Heart left ventricle (tissue), 16 donors: ENCODE measurements at regions not wholly inside any gene's neighbourhood (a gene's known extent, or its start where the extent isn't known, plus 50 kb on each side); places are given as distances from the start of the nearest gene placed in this dataset.

Experiments
- ATAC-seq, 4 donors: fragments of 200-7000 bp; cut with Tn5 transposase; one replicate each; pipeline ENCODE4 v1.9.1; 2020 to 2022; ENCODE audit warnings: moderate library complexity in 4 of 4, mild to moderate bottlenecking in 3 of 4, moderate number of reproducible peaks in 1 of 4
- DNase-seq, 5 donors: peaks; one replicate each; pipeline ENCODE4 v3.0.0-alpha.2; 2020
- H3K27ac ChIP-seq, 12 donors: fragments of 200-600 bp; sonication (generic) in 4 of 12; one replicate each; pipeline versions ENCODE4 v1.5.0 to v1.8.0; 2016 to 2022; ENCODE audit warnings: mild to moderate bottlenecking in 2 of 12
- H3K27me3 ChIP-seq, 9 donors: fragments of 200-600 bp; sonication (generic) in 2 of 9; one replicate each; pipeline versions ENCODE4 v1.5.1 to v1.8.0; 2016 to 2022; ENCODE audit warnings: mild to moderate bottlenecking in 3 of 9
- H3K36me3 ChIP-seq, 9 donors: fragments of 200-600 bp; sonication (generic) in 2 of 9; one replicate each; pipeline versions ENCODE4 v1.5.0 to v1.8.0; 2018 to 2022; ENCODE audit warnings: mild to moderate bottlenecking in 2 of 9
- H3K4me1 ChIP-seq, 12 donors: fragments of 200-600 bp; sonication (generic) in 4 of 12; one replicate each; pipeline versions ENCODE4 v1.5.0 to v1.8.0; 2016 to 2022; ENCODE audit warnings: mild to moderate bottlenecking in 3 of 12
- H3K4me3 ChIP-seq, 12 donors: fragments of 200-600 bp; sonication (generic) in 4 of 12; one replicate each; pipeline versions ENCODE4 v1.5.0 to v1.8.0; 2017 to 2022; ENCODE audit warnings: mild to moderate bottlenecking in 9 of 12, moderate library complexity in 4 of 12
- H3K9me3 ChIP-seq, 12 donors: fragments of 200-600 bp; sonication (generic) in 4 of 12; one replicate each; pipeline versions ENCODE4 v1.5.0 to v1.8.0; 2016 to 2022; ENCODE audit warnings: mild to moderate bottlenecking in 1 of 12
- POLR2A ChIP-seq, 2 donors: fragments of 450-650 bp; IDR thresholded peaks; one replicate each; pipeline ENCODE4 v1.6.1; 2017; ENCODE audit warnings: antibody characterized with exemption in 2 of 2, mild to moderate bottlenecking in 2 of 2, moderate library complexity in 2 of 2
- WGBS, 4 donors: extraction: QIAGEN DNeasy Blood & Tissue Kit in 2 of 4; methylation state at CpG; one replicate each; pipeline versions ENCODE4 v1.1.5 to v1.1.7; 2013 to 2018; 5-methylcytosine and 5-hydroxymethylcytosine counted together
- intact Hi-C, 10 donors: fragments of 100-400 bp; cut with DNase I; formaldehyde crosslinking; loops; one replicate each; pipeline versions ENCODE4 v1.11.1 to v1.14.2; 2022
- TF ChIP-seq, protein P1 (sequence below), 12 donors: fragments of 200-600 bp; sonication (generic) in 4 of 12; IDR thresholded peaks; one replicate each; pipeline versions ENCODE4 v1.5.0 to v1.8.0; 2018 to 2022; ENCODE audit warnings: antibody characterized with exemption in 12 of 12, mild to moderate bottlenecking in 5 of 12
- donor health status: ischemic (EF 13 %, LVEDD 7.1; RV severe dilation, severe dysfunction).
- donor health status: healthy with polysubstance abuse.
- donor health status: DM: no; HTN: yes; CAD: no.
- donor health status: DM: no; HTN: no; CAD: no.
- donor health status: ischemic (EF 25% LVEDD 6.9; RV normal size, moderate dysfunction).
- donor health status: ischemic (EF 25% LVEDD 5.7; RV mildly dilated, moderate dysfunction).
- donor health status: healthy.
- donor health status: DM: yes; HTN: yes; CAD: no.
- donor health status: ischemic (EF 35%, LVEDD 5.7; RV mildly dilated, moderate dysfunction).
- donor health status: nonischemic (EF 11% LVEDD 7.7; RV severe dilation, severe dysfunction).
- donor health status: DM: yes; HTN: yes; CAD: no.
- donor health status: PGD.
- donor health status: ischemic (EF 29% LVEDD 5.4; RV normal size, mild dysfunction).
- donor health status: nonischemic (EF 23%, LVEDD 6.1; RV moderate dilation, normal function).

DNA sequence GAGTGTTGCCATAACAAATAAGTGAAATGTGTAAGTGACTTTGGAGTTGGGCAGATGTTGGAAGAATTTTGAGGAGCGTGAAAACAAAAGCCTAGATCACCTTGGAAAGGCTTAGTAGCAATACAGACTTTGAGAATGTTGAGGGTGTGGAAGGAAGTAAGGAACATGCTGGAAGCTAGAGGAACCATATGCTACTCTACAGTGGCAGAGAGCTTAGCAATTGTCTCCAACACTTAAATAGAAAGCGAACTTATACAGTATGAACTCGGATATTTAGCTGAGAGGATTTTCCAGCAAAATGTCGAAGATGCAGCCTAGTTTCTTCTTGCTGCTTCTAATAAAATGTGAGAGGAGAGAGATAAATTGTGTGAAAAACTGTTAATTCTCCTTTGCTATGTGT is 271.2 kb downstream of the ADRA2A start:
- TF ChIP-seq, protein P1, sequence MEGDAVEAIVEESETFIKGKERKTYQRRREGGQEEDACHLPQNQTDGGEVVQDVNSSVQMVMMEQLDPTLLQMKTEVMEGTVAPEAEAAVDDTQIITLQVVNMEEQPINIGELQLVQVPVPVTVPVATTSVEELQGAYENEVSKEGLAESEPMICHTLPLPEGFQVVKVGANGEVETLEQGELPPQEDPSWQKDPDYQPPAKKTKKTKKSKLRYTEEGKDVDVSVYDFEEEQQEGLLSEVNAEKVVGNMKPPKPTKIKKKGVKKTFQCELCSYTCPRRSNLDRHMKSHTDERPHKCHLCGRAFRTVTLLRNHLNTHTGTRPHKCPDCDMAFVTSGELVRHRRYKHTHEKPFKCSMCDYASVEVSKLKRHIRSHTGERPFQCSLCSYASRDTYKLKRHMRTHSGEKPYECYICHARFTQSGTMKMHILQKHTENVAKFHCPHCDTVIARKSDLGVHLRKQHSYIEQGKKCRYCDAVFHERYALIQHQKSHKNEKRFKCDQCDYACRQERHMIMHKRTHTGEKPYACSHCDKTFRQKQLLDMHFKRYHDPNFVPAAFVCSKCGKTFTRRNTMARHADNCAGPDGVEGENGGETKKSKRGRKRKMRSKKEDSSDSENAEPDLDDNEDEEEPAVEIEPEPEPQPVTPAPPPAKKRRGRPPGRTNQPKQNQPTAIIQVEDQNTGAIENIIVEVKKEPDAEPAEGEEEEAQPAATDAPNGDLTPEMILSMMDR (IDR thresholded peaks at IDR 0.05): no peak
- no peak for TF ChIP-seq POLR2A (IDR thresholded peaks at IDR 0.05)
- no peak for DNase-seq
- 81 to 85% (median 83%) methylated on average over 4 of the region's 4 CpGs for WGBS, 4 donors
- Histone ChIP-seq H3K27ac (no peak overlapping the region), H3K9me3 (peaks cover 0 to under 1% (median 0%) of the 10 kb centered on the region in 12 donors), H3K27me3 (peaks cover 0 to 12% (median 3%) of the 10 kb centered on the region in 9 donors), H3K36me3 (no peaks in the 10 kb centered on the region), H3K4me1 (no peaks in the 10 kb centered on the region), H3K4me3 (no peak overlapping the region)
- intact Hi-C loops: no loop called here
- ATAC-seq: no peak

DNA sequence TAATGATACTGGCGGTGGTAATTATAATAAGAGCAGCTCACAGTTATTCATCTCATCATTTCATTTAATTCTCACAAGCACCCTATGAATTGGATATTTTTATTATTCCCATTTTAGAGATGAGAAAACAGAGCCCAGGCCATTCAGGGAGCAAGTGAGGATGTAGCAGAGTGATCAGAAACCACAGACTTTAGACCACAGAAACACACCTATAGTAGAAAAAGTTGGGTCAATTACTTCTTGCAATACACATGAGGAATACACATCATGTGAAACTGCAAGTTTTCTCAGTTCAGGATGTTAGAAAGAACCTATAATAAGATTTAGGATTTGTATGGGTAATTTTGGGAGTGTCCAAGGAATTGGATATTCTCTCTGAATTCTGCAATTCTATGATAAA is 278.0 kb downstream of the ADRA2A start:
- no peak for TF ChIP-seq POLR2A (IDR thresholded peaks at IDR 0.05)
- TF ChIP-seq, protein P1 (IDR thresholded peaks at IDR 0.05): no peak
- Histone ChIP-seq H3K27me3 (peaks cover 0 to 15% (median 3%) of the 10 kb centered on the region in 9 donors), H3K4me1 (no peaks in the 10 kb centered on the region), H3K9me3 (no peaks in the 10 kb centered on the region), H3K36me3 (no peaks in the 10 kb centered on the region), H3K4me3 (no peak overlapping the region), H3K27ac (no peak overlapping the region)
- DNase-seq (no peak), ATAC-seq (no peak)
- intact Hi-C loops: loop anchor here in 2 of 10 donors (5.0 to 10.0 kb wide), 2 partner anchors 278 to 280 kb away; partner anchors contain the start of gene ADRA2A (in 2 of the 2)
- 87 to 96% (median 92%) methylated on average over 1 of the region's 1 CpG for WGBS, 4 donors

DNA sequence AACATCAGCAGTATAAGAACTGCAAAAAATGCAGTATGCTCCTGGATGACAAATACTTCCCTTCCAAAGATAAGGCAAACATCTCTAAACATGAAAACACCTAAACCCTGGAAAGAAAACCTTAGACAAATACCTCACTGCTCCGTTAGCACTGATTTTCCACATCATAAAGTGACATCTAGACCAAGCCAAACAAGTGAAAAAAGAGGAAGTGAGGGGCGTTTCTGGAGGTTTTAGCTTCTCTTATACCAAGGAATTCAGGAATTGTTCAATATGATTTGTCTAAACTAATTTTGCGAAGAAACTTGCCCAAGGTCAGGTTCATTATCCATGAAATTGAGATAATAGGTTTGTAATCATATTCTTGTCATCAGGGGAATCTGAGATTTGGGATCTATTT is 279.7 kb downstream of the ADRA2A start:
- Histone ChIP-seq H3K4me3 (no peak overlapping the region), H3K27ac (no peak overlapping the region), H3K4me1 (no peaks in the 10 kb centered on the region), H3K36me3 (no peaks in the 10 kb centered on the region), H3K27me3 (peaks cover 0 to 7% (median 0%) of the 10 kb centered on the region in 9 donors), H3K9me3 (no peaks in the 10 kb centered on the region)
- DNase-seq (no peak), ATAC-seq (no peak)
- intact Hi-C loops: loop anchor here in 2 of 10 donors (5.0 to 10.0 kb wide), 2 partner anchors 279 to 282 kb away; partner anchors contain the start of gene ADRA2A (in 2 of the 2)
- WGBS, 4 donors: 54 to 66% (median 58%) methylated on average over 3 of the region's 3 CpGs
- no peak for TF ChIP-seq POLR2A (IDR thresholded peaks at IDR 0.05)
- TF ChIP-seq, protein P1 (IDR thresholded peaks at IDR 0.05): no peak

GRCh38 chr10:111357859-111358258 is 281.0 kb downstream of the ADRA2A start:
- no peaks in the 10 kb centered on the region for H3K36me3 ChIP-seq
- H3K27me3 ChIP-seq: peaks cover 0 to 7% (median 0%) of the 10 kb centered on the region in 9 donors
- H3K9me3 ChIP-seq: no peaks in the 10 kb centered on the region
- WGBS, 4 donors: 57 to 80% (median 63%) methylated on average over 1 of the region's 1 CpG
- no peak overlapping the region for H3K4me3 ChIP-seq
- H3K4me1 ChIP-seq: no peaks in the 10 kb centered on the region
- DNase-seq (no peak), ATAC-seq (no peak)
- TF ChIP-seq POLR2A (IDR thresholded peaks at IDR 0.05): no peak
- TF ChIP-seq, protein P1 (IDR thresholded peaks at IDR 0.05): no peak
- intact Hi-C loops: loop anchor here in 2 of 10 donors (5.0 to 10.0 kb wide), 2 partner anchors 281 to 283 kb away; partner anchors contain the start of gene ADRA2A (in 2 of the 2)
- H3K27ac ChIP-seq: no peak overlapping the region
